Lower lobe of right lung (tissue), 2 donors: ENCODE measurements at regions not wholly inside any gene's neighbourhood (a gene's known extent, or its start where the extent isn't known, plus 50 kb on each side); places are given as distances from the start of the nearest gene placed in this dataset.
A peak's percentile ranks its signal among the peaks of the same experiment; 100 is the strongest.

Source experiments
- ATAC-seq, 2 donors: fragments of 200-7000 bp; cut with Tn5 transposase; one replicate each; pipeline ENCODE4 v1.9.1; 2020 to 2022; ENCODE audit warnings: mild to moderate bottlenecking in 2 of 2, moderate library complexity in 2 of 2
- DNase-seq: peaks from one replicate; pipeline ENCODE4 v3.0.0-alpha.2; 2020
- H3K27ac ChIP-seq: fragments of 200-600 bp; one replicate; pipeline ENCODE4 v1.8.0; 2022
- H3K27me3 ChIP-seq: fragments of 200-600 bp; one replicate; pipeline ENCODE4 v1.8.0; 2022; ENCODE audit warnings: low read depth
- H3K36me3 ChIP-seq: fragments of 200-600 bp; one replicate; pipeline ENCODE4 v1.8.0; 2022; ENCODE audit warnings: mild to moderate bottlenecking
- H3K4me1 ChIP-seq: fragments of 200-600 bp; one replicate; pipeline ENCODE4 v1.8.0; 2022
- H3K4me3 ChIP-seq: fragments of 200-600 bp; one replicate; pipeline ENCODE4 v1.8.0; 2022; ENCODE audit warnings: mild to moderate bottlenecking
- H3K9me3 ChIP-seq: fragments of 200-600 bp; one replicate; pipeline ENCODE4 v1.8.0; 2022
- CTCF ChIP-seq: fragments of 200-600 bp; IDR thresholded peaks from one replicate; pipeline ENCODE4 v1.8.0; 2022; ENCODE audit warnings: antibody characterized with exemption, mild to moderate bottlenecking
- intact Hi-C: fragments of 100-400 bp; cut with DNase I; formaldehyde crosslinking; loops from one replicate; pipeline ENCODE4 v1.11.0; 2022
- donor health status: DM: no; HTN: yes; CAD: no; lungs with severe emphysema.

DNA sequence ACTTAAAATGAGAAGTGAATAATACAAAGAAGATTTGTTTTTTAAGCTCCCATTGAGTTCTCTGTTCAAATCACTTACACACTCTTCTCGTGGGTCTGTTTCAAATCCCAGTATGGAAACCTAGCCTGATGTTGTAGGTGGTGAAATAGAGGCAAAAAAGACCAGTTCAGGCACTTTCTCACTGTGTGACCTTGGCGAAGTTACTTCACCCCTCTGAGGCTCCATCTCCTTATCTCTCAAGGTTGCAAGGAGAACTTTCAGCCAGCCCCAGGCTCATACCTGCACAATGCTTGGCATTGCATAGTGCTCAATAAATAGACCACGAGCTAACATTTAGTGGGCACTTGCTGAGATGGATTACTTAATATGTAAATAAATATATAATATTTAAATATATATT lies 90.1 kb downstream of the PRLHR start:
- intact Hi-C loops = no loop called here
- TF ChIP-seq CTCF = no peak
- ATAC-seq (no peak), DNase-seq (no peak)
- H3K27ac ChIP-seq = no peak overlapping the region
- H3K36me3 ChIP-seq = no peaks in the 10 kb centered on the region
- no peaks in the 10 kb centered on the region for H3K9me3 ChIP-seq
- no peak overlapping the region for H3K4me3 ChIP-seq
- H3K4me1 ChIP-seq = no peaks in the 10 kb centered on the region
- H3K27me3 ChIP-seq = no peaks in the 10 kb centered on the region

DNA sequence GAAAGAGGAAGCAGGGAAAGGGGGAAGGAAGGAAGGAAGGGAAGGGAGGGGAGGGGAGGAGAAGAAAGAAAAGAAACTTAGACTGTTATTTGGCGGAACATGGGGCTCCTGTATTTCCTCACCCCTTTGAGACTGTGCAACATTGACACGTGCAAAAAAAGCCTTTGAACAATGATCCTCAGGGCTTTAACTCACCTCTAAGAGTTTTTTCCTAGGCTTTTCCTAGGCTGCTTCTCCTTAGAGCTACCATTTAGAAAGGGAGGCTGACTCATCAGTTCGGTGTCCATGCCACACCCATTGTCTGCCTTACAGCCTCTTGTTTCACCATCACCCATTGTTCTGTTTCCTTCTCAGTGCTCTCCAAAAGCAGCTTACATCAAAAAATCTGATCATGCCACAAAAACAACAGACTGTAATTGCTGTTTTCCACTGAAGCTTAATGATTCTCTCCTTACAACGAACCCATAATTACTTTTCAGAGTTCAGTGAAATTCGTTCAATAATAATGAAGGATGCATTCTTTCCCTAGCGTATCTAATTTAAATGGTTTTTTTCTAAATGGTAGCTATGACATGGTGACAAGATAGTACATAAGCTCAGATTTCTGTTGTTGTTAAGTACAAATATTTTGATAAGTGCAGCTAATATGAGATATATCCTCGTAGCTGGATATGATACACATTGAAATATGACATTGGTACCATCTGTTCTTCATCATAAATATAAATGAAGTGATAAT lies 90.8 kb downstream of the PRLHR start:
- H3K27ac ChIP-seq = no peak overlapping the region
- no peak overlapping the region for H3K4me3 ChIP-seq
- no peaks in the 10 kb centered on the region for H3K36me3 ChIP-seq
- no peaks in the 10 kb centered on the region for H3K27me3 ChIP-seq
- TF ChIP-seq CTCF = no peak
- intact Hi-C loops = no loop called here
- no peaks in the 10 kb centered on the region for H3K4me1 ChIP-seq
- H3K9me3 ChIP-seq = no peaks in the 10 kb centered on the region
- DNase-seq = no peak
- ATAC-seq = peak; percentile 54 to 59

GRCh38 chr10:118504044-118504443 lies 91.4 kb downstream of the PRLHR start:
- H3K36me3 ChIP-seq = no peaks in the 10 kb centered on the region
- no peak overlapping the region for H3K27ac ChIP-seq
- no peak for TF ChIP-seq CTCF
- H3K27me3 ChIP-seq = no peaks in the 10 kb centered on the region
- intact Hi-C loops = no loop called here
- DNase-seq (no peak), ATAC-seq (no peak)
- no peak overlapping the region for H3K4me3 ChIP-seq
- H3K9me3 ChIP-seq = no peaks in the 10 kb centered on the region
- no peaks in the 10 kb centered on the region for H3K4me1 ChIP-seq

- no peak overlapping the region for H3K4me3 ChIP-seq
- no peak overlapping the region for H3K27ac ChIP-seq
- ATAC-seq (no peak), DNase-seq (no peak)
- no peaks in the 10 kb centered on the region for H3K9me3 ChIP-seq
- no peaks in the 10 kb centered on the region for H3K27me3 ChIP-seq
- no peak for TF ChIP-seq CTCF
- H3K36me3 ChIP-seq = no peaks in the 10 kb centered on the region
- intact Hi-C loops = no loop called here
- H3K4me1 ChIP-seq = no peaks in the 10 kb centered on the region
Measured at GRCh38 chr10:118503192-118503591, 92.3 kb downstream of the PRLHR start.

- DNase-seq (no peak), ATAC-seq (peak; percentile 29 to 37)
- H3K4me1 ChIP-seq = no peaks in the 10 kb centered on the region
- no peaks in the 10 kb centered on the region for H3K9me3 ChIP-seq
- no peaks in the 10 kb centered on the region for H3K27me3 ChIP-seq
- intact Hi-C loops = no loop called here
- no peak overlapping the region for H3K27ac ChIP-seq
- no peak overlapping the region for H3K4me3 ChIP-seq
- no peak for TF ChIP-seq CTCF
- H3K36me3 ChIP-seq = no peaks in the 10 kb centered on the region
Measured at GRCh38 chr10:118501637-118502440, 93.6 kb downstream of the PRLHR start.
